CD14-positive monocyte (primary cell): ENCODE measurements at regions not wholly inside any gene's neighbourhood (a gene's known extent, or its start where the extent isn't known, plus 50 kb on each side); places are given as distances from the start of the nearest gene placed in this dataset.

Experiments used
- DNase-seq, 3 donors: peaks; one replicate each; pipeline ENCODE4 v3.0.0-alpha.2; 2011 to 2022
- H2AFZ ChIP-seq: 2 replicates; pipeline ENCODE4 v1.6.0; 2012; ENCODE audit warnings: mild to moderate bottlenecking, low read depth, low read length, inconsistent platforms; ENCODE audit not compliant: insufficient read depth, poor library complexity, severe bottlenecking
- H3K27ac ChIP-seq, 2 donors: 1 replicate in 1 of 2; 2 replicates in 1 of 2; pipeline ENCODE4 v1.5.1; 2012 to 2013; ENCODE audit warnings: low read length in 2 of 2, control low read depth in 1 of 2, inconsistent platforms in 1 of 2, low read depth in 1 of 2, mild to moderate bottlenecking in 1 of 2
- H3K27me3 ChIP-seq, 2 donors: one replicate each; pipeline versions ENCODE4 v1.6.0 to v1.6.1; 2011 to 2013; ENCODE audit warnings: low read length in 2 of 2; ENCODE audit not compliant: control insufficient read depth in 2 of 2, insufficient read depth in 2 of 2
- H3K36me3 ChIP-seq, 2 donors: replicated peaks in 1 of 2; 1 replicate in 1 of 2; 2 replicates in 1 of 2; pipeline versions ENCODE4 v1.5.1 to v1.6.1; 2012 to 2013; ENCODE audit warnings: low read length in 2 of 2, control low read depth in 1 of 2, inconsistent platforms in 1 of 2, mild to moderate bottlenecking in 1 of 2; ENCODE audit not compliant: insufficient read depth in 2 of 2, control insufficient read depth in 1 of 2
- H3K4me1 ChIP-seq, 2 donors: 1 replicate in 1 of 2; 2 replicates in 1 of 2; pipeline versions ENCODE4 v1.5.1 to v1.6.1; 2012 to 2013; ENCODE audit warnings: low read length in 2 of 2, control low read depth in 1 of 2, inconsistent platforms in 1 of 2, mild to moderate bottlenecking in 1 of 2, moderate library complexity in 1 of 2; ENCODE audit not compliant: insufficient read depth in 2 of 2, control insufficient read depth in 1 of 2
- H3K4me2 ChIP-seq: replicated peaks from 2 replicates; pipeline ENCODE3; 2012; ENCODE audit warnings: low read length, moderate library complexity, mild to moderate bottlenecking; ENCODE audit not compliant: poor library complexity, severe bottlenecking; ENCODE audit errors: extremely low read depth
- H3K4me3 ChIP-seq, 3 experiments: fragments of 200-600 bp in 1 of 3; sonication (generic) in 1 of 3; replicated peaks in 1 of 3; 1 replicate in 2 of 3; 2 replicates in 1 of 3; pipeline ENCODE4 v1.5.1; 2011 to 2013; ENCODE audit warnings: low read length in 3 of 3, mild to moderate bottlenecking in 3 of 3, control low read depth in 2 of 3, low read depth in 2 of 3, inconsistent platforms in 1 of 3, moderate library complexity in 1 of 3
- H3K79me2 ChIP-seq: 2 replicates; pipeline ENCODE4 v1.6.0; 2012; ENCODE audit warnings: mild to moderate bottlenecking, control low read depth, inconsistent platforms, low read length, moderate library complexity; ENCODE audit not compliant: insufficient read depth
- H3K9ac ChIP-seq: 2 replicates; pipeline ENCODE4 v1.6.0; 2017; ENCODE audit warnings: low read length, mild to moderate bottlenecking; ENCODE audit not compliant: insufficient read depth, poor library complexity, severe bottlenecking
- H3K9me3 ChIP-seq, 2 donors: replicated peaks in 1 of 2; 1 replicate in 1 of 2; 2 replicates in 1 of 2; pipeline versions ENCODE4 v1.5.1 to v1.6.1; 2012 to 2013; ENCODE audit warnings: low read length in 2 of 2, control low read depth in 1 of 2; ENCODE audit not compliant: control insufficient read depth in 1 of 2, insufficient read depth in 1 of 2
- H4K20me1 ChIP-seq: 2 replicates; pipeline ENCODE4 v1.6.0; 2012; ENCODE audit warnings: mild to moderate bottlenecking, low read length, control low read depth, moderate library complexity; ENCODE audit not compliant: insufficient read depth
- H3K27ac Mint-ChIP-seq, 7 donors: one replicate each; pipeline ENCODE4 v1.8.0; 2020; ENCODE audit warnings: mild to moderate bottlenecking in 7 of 7, mixed read lengths in 7 of 7, moderate library complexity in 6 of 7, inconsistent platforms in 2 of 7
- H3K27me3 Mint-ChIP-seq, 3 donors: one replicate each; pipeline ENCODE4 v1.8.0; 2021 to 2022; ENCODE audit warnings: low read depth in 3 of 3, mild to moderate bottlenecking in 3 of 3, mixed read lengths in 3 of 3, moderate library complexity in 3 of 3, inconsistent platforms in 1 of 3
- H3K36me3 Mint-ChIP-seq, 2 donors: one replicate each; pipeline ENCODE4 v1.8.0; 2020; ENCODE audit warnings: mixed read lengths in 2 of 2, inconsistent platforms in 1 of 2, mild to moderate bottlenecking in 1 of 2
- H3K4me1 Mint-ChIP-seq: one replicate; pipeline ENCODE4 v1.8.0; 2020; ENCODE audit warnings: mild to moderate bottlenecking, mixed read lengths
- H3K4me3 Mint-ChIP-seq, 2 donors: one replicate each; pipeline ENCODE4 v1.8.0; 2020; ENCODE audit warnings: mild to moderate bottlenecking in 2 of 2, mixed read lengths in 2 of 2, moderate library complexity in 1 of 2
- H3K9me3 Mint-ChIP-seq, 7 donors: one replicate each; pipeline ENCODE4 v1.8.0; 2020 to 2022; ENCODE audit warnings: mixed read lengths in 7 of 7, mild to moderate bottlenecking in 6 of 7, moderate library complexity in 6 of 7, inconsistent platforms in 2 of 7
- WGBS: methylation state at CpG from one replicate; pipeline ENCODE4 v1.1.5; 2013; ENCODE audit warnings: missing lambda C conversion rate; ENCODE audit not compliant: insufficient coverage; 5-methylcytosine and 5-hydroxymethylcytosine counted together
- intact Hi-C, 2 donors: fragments of 100-400 bp; cut with micrococcal nuclease; formaldehyde crosslinking; loops; one replicate each; pipeline versions ENCODE4 v1.15.0 to v1.15.1; 2023
- TF ChIP-seq, protein P1 (sequence below): fragments of 200-600 bp; IDR thresholded peaks from one replicate; pipeline ENCODE4 v1.8.0; 2022; ENCODE audit warnings: antibody characterized with exemption, mild to moderate bottlenecking

DNA sequence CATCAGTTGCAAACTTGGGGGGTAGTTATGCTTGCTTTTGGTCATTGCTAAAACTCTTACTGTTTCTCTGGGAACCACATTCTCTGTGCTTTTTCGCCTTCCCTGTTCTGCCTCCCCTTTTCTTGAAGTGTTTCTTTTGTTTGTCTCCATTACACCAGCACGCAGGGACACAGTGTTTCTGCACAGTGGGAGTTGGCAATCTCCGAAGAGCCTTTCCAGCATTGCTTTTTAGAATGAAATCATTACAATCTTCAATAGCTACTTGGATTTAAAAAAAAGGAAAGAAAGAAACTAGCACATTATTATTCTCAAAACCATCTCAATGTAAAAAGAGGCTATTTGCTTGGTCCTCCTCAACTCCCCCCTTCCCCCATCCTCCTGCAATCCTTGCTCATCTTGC lies 536.7 kb upstream of the MMS22L start:
- H3K36me3 Mint-ChIP-seq: no peaks in the 10 kb centered on the region
- no peaks in the 10 kb centered on the region for H3K27me3 Mint-ChIP-seq
- H3K4me1 ChIP-seq: no peaks in the 10 kb centered on the region
- H3K4me3 Mint-ChIP-seq: no peak overlapping the region
- 83% methylated on average over 1 of the region's 3 CpGs for WGBS
- H3K9me3 ChIP-seq: no peaks in the 10 kb centered on the region
- H3K36me3 ChIP-seq: no peaks in the 10 kb centered on the region
- H4K20me1 ChIP-seq: no peaks in the 10 kb centered on the region
- H3K9ac ChIP-seq: no peak overlapping the region
- no peak overlapping the region for H3K27ac ChIP-seq
- H3K9me3 Mint-ChIP-seq: peaks cover 0 to 2% (median 0%) of the 10 kb centered on the region in 7 donors
- intact Hi-C loops: no loop called here
- TF ChIP-seq, protein P1, sequence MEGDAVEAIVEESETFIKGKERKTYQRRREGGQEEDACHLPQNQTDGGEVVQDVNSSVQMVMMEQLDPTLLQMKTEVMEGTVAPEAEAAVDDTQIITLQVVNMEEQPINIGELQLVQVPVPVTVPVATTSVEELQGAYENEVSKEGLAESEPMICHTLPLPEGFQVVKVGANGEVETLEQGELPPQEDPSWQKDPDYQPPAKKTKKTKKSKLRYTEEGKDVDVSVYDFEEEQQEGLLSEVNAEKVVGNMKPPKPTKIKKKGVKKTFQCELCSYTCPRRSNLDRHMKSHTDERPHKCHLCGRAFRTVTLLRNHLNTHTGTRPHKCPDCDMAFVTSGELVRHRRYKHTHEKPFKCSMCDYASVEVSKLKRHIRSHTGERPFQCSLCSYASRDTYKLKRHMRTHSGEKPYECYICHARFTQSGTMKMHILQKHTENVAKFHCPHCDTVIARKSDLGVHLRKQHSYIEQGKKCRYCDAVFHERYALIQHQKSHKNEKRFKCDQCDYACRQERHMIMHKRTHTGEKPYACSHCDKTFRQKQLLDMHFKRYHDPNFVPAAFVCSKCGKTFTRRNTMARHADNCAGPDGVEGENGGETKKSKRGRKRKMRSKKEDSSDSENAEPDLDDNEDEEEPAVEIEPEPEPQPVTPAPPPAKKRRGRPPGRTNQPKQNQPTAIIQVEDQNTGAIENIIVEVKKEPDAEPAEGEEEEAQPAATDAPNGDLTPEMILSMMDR: no peak
- no peak overlapping the region for H3K27ac Mint-ChIP-seq
- no peaks in the 10 kb centered on the region for H3K79me2 ChIP-seq
- H3K4me1 Mint-ChIP-seq: no peaks in the 10 kb centered on the region
- no peak overlapping the region for H2AFZ ChIP-seq
- H3K4me2 ChIP-seq: no peak overlapping the region
- no peak for DNase-seq
- no peak overlapping the region for H3K4me3 ChIP-seq
- H3K27me3 ChIP-seq: no peaks in the 10 kb centered on the region

DNA sequence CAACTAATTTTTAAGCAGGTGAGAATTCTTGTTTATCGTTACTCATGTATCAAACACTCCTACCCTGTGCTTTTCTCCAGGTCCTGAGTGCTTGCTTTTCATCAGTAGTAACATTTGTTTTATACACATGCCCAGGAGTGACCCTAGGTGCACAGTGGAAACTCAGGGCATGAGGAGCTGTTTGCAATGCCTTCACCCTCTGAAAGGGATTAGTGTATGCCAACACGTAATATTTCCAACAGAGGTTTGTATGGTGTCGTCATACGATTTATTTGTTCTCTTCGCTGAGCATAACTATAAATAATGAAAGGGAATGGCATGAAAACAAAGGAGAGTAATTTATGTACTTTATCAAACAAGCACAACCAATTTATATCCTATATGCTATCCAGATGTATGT lies 537.4 kb upstream of the MMS22L start:
- Histone ChIP-seq H2AFZ (no peak overlapping the region), H3K4me1 (no peaks in the 10 kb centered on the region), H3K4me3 (no peak overlapping the region), H3K4me2 (no peak overlapping the region), H3K79me2 (no peaks in the 10 kb centered on the region), H3K36me3 (no peaks in the 10 kb centered on the region), H4K20me1 (no peaks in the 10 kb centered on the region), H3K27ac (no peak overlapping the region), H3K9me3 (no peaks in the 10 kb centered on the region), H3K9ac (no peak overlapping the region), H3K27me3 (no peaks in the 10 kb centered on the region)
- intact Hi-C loops: no loop called here
- Mint-ChIP-seq H3K27me3 (no peaks in the 10 kb centered on the region), H3K36me3 (no peaks in the 10 kb centered on the region), H3K4me3 (no peak overlapping the region), H3K27ac (no peak overlapping the region), H3K4me1 (no peaks in the 10 kb centered on the region), H3K9me3 (peaks cover 0 to 2% (median 0%) of the 10 kb centered on the region in 7 donors)
- WGBS: 71% methylated on average over 1 of the region's 5 CpGs
- TF ChIP-seq, protein P1: no peak
- no peak for DNase-seq
